GM19351 (cell line): ENCODE measurements at regions not wholly inside any gene's neighbourhood (a gene's known extent, or its start where the extent isn't known, plus 50 kb on each side); places are given as distances from the start of the nearest gene placed in this dataset.

Experiments
- ATAC-seq: cut with Tn5 transposase; IDR thresholded peaks from one replicate; pipeline ENCODE4 v1.9.1; 2021; ENCODE audit warnings: mild to moderate bottlenecking, moderate library complexity; ENCODE audit not compliant: unreplicated experiment

- no peak for ATAC-seq
Measured at GRCh38 chr5:9710069-9710468, 79.9 kb upstream of the TAS2R1 start.

DNA sequence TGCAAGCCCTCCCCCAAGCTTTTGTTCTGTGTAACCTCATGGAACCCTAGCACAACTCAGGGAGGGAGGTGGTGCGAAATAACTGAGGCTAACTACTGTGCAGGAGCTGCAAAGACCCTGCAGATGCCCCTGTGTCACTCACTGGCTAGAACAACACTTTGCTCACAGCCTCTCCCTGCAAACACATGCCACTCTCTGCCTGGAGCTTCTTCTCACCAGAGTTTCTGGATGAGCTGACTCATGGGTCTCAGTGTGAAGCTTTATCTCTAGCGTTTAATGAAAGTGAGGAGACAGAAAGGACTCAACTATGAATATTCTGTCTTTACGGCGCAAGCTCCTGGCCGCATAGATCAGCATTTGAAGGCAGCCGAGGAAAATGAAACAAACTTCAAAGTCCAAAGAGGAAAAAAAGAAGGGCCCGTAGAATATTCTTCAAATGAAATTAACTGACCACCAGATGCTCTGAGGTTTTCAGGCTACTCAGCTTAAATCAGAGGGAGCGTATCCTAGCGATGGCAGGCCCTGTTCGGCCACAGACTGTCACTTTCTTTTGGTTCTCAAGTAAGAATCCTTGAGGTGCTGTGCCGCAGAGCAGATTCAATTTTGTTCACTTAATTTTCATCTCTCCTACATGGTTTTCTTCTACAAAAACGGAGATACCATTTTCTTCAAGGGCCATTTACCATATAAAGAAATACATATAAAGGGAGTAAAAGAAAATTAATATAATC is 77.7 kb upstream of the TAS2R1 start:
- no peak for ATAC-seq

GRCh38 chr5:9699681-9700080 is 69.5 kb upstream of the TAS2R1 start:
- ATAC-seq: no peak

- ATAC-seq: no peak
Measured at GRCh38 chr5:9698841-9699240, 68.7 kb upstream of the TAS2R1 start.

DNA sequence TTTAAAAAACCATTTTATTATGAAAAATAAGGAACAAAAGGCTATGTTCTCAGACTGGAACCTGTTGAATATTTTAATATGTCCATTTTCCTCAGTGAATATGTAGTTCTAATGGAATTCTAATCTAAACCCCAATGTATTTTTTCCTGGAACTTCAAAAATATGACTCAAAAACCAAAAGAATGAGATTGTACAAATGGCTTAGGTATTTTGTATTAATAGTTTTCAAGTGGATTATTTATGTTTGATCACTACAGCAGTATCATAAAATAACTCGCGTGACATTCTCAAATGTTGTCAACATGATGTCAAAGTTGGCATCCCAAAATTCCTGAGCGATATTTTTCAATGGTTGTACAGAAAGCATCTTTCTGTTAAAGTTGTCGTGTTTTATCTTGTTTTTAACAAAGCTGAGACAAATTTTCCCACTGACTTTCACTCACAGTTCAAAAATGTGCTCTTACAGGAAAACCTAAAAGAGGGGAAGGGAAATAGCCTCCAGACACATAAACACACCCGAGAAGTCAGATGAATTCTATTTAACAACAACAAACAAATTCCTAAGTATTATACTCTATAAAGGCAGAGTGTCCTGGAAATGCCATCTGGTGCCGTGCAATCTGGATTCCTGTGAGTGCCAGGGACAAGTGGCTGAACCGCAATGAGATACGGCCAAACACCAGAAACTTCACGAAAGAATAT is 68.1 kb upstream of the TAS2R1 start:
- ATAC-seq: no peak

DNA sequence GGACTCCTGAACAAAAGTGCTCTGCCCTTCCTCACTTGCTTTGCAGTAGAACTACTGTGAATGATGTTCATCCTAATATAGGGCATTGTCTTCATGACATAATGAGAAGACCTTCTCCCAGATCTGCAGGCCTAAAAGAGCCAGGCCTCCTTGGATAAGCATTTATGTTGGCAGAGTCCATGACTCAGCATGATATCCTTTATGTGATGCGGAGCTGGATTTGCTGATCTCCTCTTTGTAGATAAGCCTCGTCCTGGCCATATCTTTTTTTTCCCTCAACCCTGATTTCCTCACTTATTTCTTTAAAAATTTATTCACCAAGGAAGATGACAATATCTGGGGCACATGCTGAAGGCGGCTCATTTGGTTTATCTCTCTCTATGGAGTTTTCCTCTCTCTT is 62.4 kb upstream of the TAS2R1 start:
- no peak for ATAC-seq

GRCh38 chr5:9691261-9691660 is 61.1 kb upstream of the TAS2R1 start:
- no peak for ATAC-seq

- ATAC-seq: no peak
Measured at GRCh38 chr5:9690751-9691150, 60.6 kb upstream of the TAS2R1 start.

- no peak for ATAC-seq
Measured at GRCh38 chr5:9686216-9686615, 56.1 kb upstream of the TAS2R1 start.

GRCh38 chr5:9681706-9682105 is 51.6 kb upstream of the TAS2R1 start:
- ATAC-seq: no peak
